ENCODE measurements at regions not wholly inside any gene's neighbourhood (a gene's known extent, or its start where the extent isn't known, plus 50 kb on each side); places are given as distances from the start of the nearest gene placed in this dataset.
"Not testable (repeated sequence)": the region's sequence is repeated elsewhere in the genome, so short reads cannot be mapped to it uniquely, and the experiment has no call there.

GRCh38 chr9:99663297-99663696 lies 158.4 kb upstream of the NR4A3 start:
- TF ChIP-seq, protein P1, sequence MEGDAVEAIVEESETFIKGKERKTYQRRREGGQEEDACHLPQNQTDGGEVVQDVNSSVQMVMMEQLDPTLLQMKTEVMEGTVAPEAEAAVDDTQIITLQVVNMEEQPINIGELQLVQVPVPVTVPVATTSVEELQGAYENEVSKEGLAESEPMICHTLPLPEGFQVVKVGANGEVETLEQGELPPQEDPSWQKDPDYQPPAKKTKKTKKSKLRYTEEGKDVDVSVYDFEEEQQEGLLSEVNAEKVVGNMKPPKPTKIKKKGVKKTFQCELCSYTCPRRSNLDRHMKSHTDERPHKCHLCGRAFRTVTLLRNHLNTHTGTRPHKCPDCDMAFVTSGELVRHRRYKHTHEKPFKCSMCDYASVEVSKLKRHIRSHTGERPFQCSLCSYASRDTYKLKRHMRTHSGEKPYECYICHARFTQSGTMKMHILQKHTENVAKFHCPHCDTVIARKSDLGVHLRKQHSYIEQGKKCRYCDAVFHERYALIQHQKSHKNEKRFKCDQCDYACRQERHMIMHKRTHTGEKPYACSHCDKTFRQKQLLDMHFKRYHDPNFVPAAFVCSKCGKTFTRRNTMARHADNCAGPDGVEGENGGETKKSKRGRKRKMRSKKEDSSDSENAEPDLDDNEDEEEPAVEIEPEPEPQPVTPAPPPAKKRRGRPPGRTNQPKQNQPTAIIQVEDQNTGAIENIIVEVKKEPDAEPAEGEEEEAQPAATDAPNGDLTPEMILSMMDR (IDR thresholded peaks at IDR 0.05): no peak
- TF ChIP-seq POLR2A (IDR thresholded peaks at IDR 0.05): no peak
- Histone ChIP-seq H3K4me1 (no peaks in the 10 kb centered on the region), H3K4me3 (no peak overlapping the region), H3K27ac (no peak overlapping the region), H3K9me3 (no peaks in the 10 kb centered on the region), H3K36me3 (no peaks in the 10 kb centered on the region), H3K27me3 (no peaks in the 10 kb centered on the region)
- no peak for DNase-seq

GRCh38 chr9:99663856-99664255 lies 157.8 kb upstream of the NR4A3 start:
- no peak for DNase-seq
- Histone ChIP-seq H3K4me1 (no peaks in the 10 kb centered on the region), H3K36me3 (no peaks in the 10 kb centered on the region), H3K27ac (no peak overlapping the region), H3K4me3 (no peak overlapping the region), H3K27me3 (no peaks in the 10 kb centered on the region), H3K9me3 (no peaks in the 10 kb centered on the region)
- TF ChIP-seq, protein P1 (IDR thresholded peaks at IDR 0.05): no peak
- no peak for TF ChIP-seq POLR2A (IDR thresholded peaks at IDR 0.05)

DNA sequence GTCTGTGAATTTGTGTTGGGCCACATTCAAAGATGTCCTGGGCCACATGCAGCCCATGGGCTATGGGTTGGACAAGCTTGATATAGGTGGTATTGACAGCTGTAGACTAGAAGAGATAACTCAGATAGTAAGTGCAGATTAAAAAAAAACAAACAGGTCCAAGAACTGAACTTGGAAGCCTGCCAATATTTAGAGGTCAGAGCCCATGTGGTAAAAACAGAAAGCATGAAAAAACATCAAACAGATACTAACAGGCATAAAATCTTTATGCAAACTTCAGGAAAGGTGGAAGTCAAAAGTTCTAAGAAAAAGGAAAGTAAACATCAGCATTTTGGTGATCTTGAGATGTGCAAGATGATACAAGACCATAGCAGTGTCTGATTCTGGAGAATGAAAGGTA lies 155.1 kb upstream of the NR4A3 start:
- no peaks in the 10 kb centered on the region for H3K36me3 ChIP-seq
- no peak for TF ChIP-seq POLR2A (IDR thresholded peaks at IDR 0.05)
- TF ChIP-seq, protein P1 (IDR thresholded peaks at IDR 0.05): no peak
- DNase-seq: no peak
- no peaks in the 10 kb centered on the region for H3K9me3 ChIP-seq
- H3K27me3 ChIP-seq: no peaks in the 10 kb centered on the region
- no peak overlapping the region for H3K4me3 ChIP-seq
- H3K27ac ChIP-seq: no peak overlapping the region
- H3K4me1 ChIP-seq: no peaks in the 10 kb centered on the region

DNA sequence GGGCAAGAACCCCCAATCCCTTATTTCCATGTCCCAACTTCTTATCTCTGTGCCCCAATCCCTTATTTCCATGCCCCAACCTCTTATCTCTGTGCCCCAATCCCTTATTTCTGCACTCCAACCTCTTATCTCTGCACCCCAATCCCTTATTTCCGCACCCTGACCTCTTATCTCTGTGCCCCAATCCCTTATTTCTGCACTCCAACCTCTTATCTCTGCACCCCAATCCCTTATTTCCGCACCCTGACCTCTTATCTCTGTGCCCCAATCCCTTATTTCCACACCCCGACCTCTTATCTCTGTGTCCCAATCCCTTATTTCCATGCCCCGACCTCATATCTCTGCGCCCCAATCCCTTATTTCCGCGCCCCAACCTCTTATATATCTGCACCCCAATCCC lies 150.8 kb upstream of the NR4A3 start:
- H3K4me1 ChIP-seq, H3K4me3 ChIP-seq, H3K9me3 ChIP-seq, H3K27me3 ChIP-seq, DNase-seq, H3K27ac ChIP-seq, H3K36me3 ChIP-seq: not testable (repeated sequence)

DNA sequence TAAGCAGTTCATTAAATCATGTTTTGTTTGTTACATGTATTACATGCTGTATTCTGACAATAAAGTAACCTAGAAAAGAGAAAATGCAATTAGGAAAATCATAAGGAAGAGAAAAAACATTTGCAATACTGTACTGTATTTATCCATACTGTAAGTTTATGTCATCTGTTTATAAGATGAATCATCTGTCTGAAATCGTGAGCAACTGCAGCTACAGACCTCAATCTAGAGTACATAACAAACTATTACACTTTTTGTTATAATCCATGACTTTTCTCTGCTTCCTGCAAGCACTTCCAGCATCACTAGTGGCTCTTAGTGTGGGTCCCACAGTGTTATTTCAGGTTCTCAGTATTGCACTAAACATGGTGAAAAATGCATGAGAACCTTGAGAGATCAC lies 144.4 kb upstream of the NR4A3 start:
- DNase-seq: no peak
- no peaks in the 10 kb centered on the region for H3K27me3 ChIP-seq
- no peaks in the 10 kb centered on the region for H3K9me3 ChIP-seq
- no peak overlapping the region for H3K4me3 ChIP-seq
- no peak overlapping the region for H3K27ac ChIP-seq
- no peaks in the 10 kb centered on the region for H3K4me1 ChIP-seq
- no peaks in the 10 kb centered on the region for H3K36me3 ChIP-seq
- TF ChIP-seq, protein P1 (IDR thresholded peaks at IDR 0.05): no peak
- TF ChIP-seq POLR2A (IDR thresholded peaks at IDR 0.05): no peak

DNA sequence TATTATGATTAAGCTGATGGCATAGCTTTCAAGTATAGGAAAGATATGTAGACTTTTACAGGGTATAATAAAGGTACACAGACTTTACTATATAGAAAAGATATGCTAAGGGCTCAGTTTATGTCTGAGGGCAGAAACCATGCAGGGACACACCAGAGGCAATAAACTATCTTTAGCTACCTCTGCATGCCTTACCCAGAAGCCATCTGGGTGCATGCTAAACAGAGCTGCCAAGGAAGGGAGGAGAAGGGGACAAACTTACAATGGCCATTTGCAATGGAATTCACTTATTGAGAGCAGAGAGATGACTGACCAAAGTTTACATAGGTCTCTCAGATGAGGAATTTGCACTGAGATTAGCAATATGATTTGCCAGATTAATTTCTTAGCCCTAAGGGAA lies 143.1 kb upstream of the NR4A3 start:
- Histone ChIP-seq H3K4me3 (no peak overlapping the region), H3K27me3 (no peaks in the 10 kb centered on the region), H3K9me3 (no peaks in the 10 kb centered on the region), H3K36me3 (no peaks in the 10 kb centered on the region), H3K4me1 (no peaks in the 10 kb centered on the region), H3K27ac (no peak overlapping the region)
- TF ChIP-seq, protein P1 (IDR thresholded peaks at IDR 0.05): no peak
- TF ChIP-seq POLR2A (IDR thresholded peaks at IDR 0.05): no peak
- no peak for DNase-seq
